PC-3 (cell line): ENCODE measurements at regions not wholly inside any gene's neighbourhood (a gene's known extent, or its start where the extent isn't known, plus 50 kb on each side); places are given as distances from the start of the nearest gene placed in this dataset.

Experiments
- EZH2 ChIP-seq: fragments of 300-600 bp; sonication (generic); IDR thresholded peaks from one replicate; pipeline ENCODE4 v1.6.1; 2017; ENCODE audit warnings: antibody characterized with exemption, mild to moderate bottlenecking, low read length; ENCODE audit not compliant: unreplicated experiment
- EZH2phosphoT487 ChIP-seq: fragments of 300-600 bp; sonication (generic); IDR thresholded peaks from 2 replicates; pipeline ENCODE4 v1.6.1; 2018; ENCODE audit warnings: mild to moderate bottlenecking, antibody characterized with exemption, low read length, borderline replicate concordance
- TF ChIP-seq, protein P1 (sequence below): fragments of 300-600 bp; sonication (generic); conservative IDR thresholded peaks from 2 replicates; pipeline ENCODE4 v1.5.1; 2017; ENCODE audit warnings: antibody characterized with exemption, low read depth, mild to moderate bottlenecking, low read length

DNA sequence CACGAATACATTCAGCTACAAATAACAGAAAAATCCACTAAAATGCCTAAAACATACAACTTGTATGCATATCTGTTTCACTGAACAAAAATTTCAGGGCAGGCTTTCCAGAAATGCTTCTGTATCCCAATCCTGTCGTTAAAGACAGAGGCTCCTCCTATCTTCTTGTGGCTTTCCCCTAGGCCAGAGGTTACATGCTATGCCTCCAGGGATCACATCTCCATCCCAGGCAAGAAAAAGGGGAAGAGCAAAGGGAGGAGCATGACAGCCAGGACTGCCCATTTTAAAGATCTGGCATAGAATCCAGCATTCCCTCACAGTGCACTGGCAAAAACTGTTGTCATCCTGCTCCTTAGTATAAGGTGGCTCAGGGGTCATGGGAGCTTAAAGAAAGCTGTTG is 268.7 kb upstream of the SETBP1 start:
- TF ChIP-seq EZH2 (no peak), EZH2phosphoT487 (no peak)
- TF ChIP-seq, protein P1, sequence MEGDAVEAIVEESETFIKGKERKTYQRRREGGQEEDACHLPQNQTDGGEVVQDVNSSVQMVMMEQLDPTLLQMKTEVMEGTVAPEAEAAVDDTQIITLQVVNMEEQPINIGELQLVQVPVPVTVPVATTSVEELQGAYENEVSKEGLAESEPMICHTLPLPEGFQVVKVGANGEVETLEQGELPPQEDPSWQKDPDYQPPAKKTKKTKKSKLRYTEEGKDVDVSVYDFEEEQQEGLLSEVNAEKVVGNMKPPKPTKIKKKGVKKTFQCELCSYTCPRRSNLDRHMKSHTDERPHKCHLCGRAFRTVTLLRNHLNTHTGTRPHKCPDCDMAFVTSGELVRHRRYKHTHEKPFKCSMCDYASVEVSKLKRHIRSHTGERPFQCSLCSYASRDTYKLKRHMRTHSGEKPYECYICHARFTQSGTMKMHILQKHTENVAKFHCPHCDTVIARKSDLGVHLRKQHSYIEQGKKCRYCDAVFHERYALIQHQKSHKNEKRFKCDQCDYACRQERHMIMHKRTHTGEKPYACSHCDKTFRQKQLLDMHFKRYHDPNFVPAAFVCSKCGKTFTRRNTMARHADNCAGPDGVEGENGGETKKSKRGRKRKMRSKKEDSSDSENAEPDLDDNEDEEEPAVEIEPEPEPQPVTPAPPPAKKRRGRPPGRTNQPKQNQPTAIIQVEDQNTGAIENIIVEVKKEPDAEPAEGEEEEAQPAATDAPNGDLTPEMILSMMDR: no peak
